ENCODE measurements at regions not wholly inside any gene's neighbourhood (a gene's known extent, or its start where the extent isn't known, plus 50 kb on each side); places are given as distances from the start of the nearest gene placed in this dataset.

GRCh38 chr5:60488466-60489130 is 211.4 kb downstream of the DEPDC1B start:
- TF ChIP-seq CTCF (IDR thresholded peaks at IDR 0.05) (no peak), POLR2A (IDR thresholded peaks at IDR 0.05) (no peak), EP300 (IDR thresholded peaks at IDR 0.05) (no peak)
